ENCODE measurements at regions not wholly inside any gene's neighbourhood (a gene's known extent, or its start where the extent isn't known, plus 50 kb on each side); places are given as distances from the start of the nearest gene placed in this dataset.

DNA sequence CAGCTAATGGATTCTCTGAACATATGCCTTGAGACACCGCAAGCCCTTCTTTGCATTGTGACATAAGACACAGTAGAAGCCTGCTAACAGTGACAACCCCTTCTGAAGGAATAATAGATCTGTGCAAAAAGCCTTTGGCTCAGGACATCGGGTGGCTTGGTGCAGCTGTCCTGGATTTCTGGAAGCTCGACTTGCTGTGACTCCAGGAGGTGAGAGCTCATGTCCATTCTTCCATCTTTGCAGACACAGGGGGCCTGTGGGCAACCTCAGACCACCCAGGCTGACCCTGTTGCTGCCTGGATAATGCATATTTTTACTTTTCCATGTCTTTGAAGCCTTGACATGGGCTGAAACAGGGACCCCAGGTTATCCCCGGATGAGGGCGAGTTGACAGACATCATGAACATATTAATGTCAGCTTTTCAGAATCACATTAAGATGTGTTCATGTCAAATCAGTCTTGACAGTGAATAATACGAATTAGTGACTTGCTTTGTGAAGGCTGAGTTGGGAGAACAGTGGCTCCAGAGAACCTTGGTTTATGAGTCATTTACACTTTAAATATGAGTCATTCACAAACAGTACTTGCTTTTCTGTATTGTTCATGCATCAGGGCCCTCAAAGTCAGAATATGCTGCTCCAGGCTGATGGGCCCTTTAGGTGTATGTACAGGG is 66.8 kb upstream of the IYD start:
- TF ChIP-seq, protein P1, sequence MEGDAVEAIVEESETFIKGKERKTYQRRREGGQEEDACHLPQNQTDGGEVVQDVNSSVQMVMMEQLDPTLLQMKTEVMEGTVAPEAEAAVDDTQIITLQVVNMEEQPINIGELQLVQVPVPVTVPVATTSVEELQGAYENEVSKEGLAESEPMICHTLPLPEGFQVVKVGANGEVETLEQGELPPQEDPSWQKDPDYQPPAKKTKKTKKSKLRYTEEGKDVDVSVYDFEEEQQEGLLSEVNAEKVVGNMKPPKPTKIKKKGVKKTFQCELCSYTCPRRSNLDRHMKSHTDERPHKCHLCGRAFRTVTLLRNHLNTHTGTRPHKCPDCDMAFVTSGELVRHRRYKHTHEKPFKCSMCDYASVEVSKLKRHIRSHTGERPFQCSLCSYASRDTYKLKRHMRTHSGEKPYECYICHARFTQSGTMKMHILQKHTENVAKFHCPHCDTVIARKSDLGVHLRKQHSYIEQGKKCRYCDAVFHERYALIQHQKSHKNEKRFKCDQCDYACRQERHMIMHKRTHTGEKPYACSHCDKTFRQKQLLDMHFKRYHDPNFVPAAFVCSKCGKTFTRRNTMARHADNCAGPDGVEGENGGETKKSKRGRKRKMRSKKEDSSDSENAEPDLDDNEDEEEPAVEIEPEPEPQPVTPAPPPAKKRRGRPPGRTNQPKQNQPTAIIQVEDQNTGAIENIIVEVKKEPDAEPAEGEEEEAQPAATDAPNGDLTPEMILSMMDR (optimal IDR thresholded peaks at IDR 0.05 in 1 of 3, IDR thresholded peaks at IDR 0.05 in 1 of 3, conservative IDR thresholded peaks at IDR 0.05 in 1 of 3; ENCODE audit: extremely low read depth in 1 of 3, insufficient read depth in 2 of 3, low read length in 3 of 3), result no peak
- TF ChIP-seq EZH2 (IDR thresholded peaks at IDR 0.05; ENCODE audit: low read length), result no peak
